GM18519 (cell line): ENCODE measurements at regions not wholly inside any gene's neighbourhood (a gene's known extent, or its start where the extent isn't known, plus 50 kb on each side); places are given as distances from the start of the nearest gene placed in this dataset.
A peak's percentile ranks its signal among the peaks of the same experiment; 100 is the strongest.

ENCODE experiments used
- ATAC-seq: cut with Tn5 transposase; IDR thresholded peaks from one replicate; pipeline ENCODE4 v1.9.1; 2021; ENCODE audit warnings: mild to moderate bottlenecking, moderate library complexity; ENCODE audit not compliant: unreplicated experiment, low FRiP score

DNA sequence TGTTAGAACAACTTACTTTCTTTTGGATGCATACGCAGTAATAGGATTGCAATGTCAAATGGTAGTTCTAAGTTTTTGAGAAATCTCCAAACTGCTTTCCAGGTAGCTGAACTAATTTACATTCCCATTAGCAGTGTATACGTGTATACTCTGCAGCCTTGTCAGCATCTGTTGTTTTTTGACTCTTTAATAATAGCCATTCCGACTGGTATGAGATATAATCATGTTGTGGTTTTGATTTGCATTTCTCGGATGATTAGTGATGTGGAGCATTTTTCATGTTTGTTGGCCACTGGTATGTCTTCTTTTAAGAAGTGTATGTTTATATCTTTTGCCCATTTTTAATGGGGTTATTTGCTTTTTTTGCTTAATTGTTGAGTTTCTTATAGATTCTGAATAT is 76.9 kb upstream of the HNRNPA1L2 start:
- peak; percentile 91 for ATAC-seq

GRCh38 chr13:52569904-52570602 is 72.2 kb upstream of the HNRNPA1L2 start:
- peak; percentile 60 for ATAC-seq

GRCh38 chr13:52571163-52571562 is 71.1 kb upstream of the HNRNPA1L2 start:
- ATAC-seq: peak; percentile 58

GRCh38 chr13:52582962-52583361 is 59.3 kb upstream of the HNRNPA1L2 start:
- ATAC-seq: peak; percentile 96
